ENCODE measurements at regions not wholly inside any gene's neighbourhood (a gene's known extent, or its start where the extent isn't known, plus 50 kb on each side); places are given as distances from the start of the nearest gene placed in this dataset.
A peak's percentile ranks its signal among the peaks of the same experiment; 100 is the strongest.

GRCh38 chr22:48369789-48370507, 1457.7 kb downstream of the BRD1 start (continued):
- TF ChIP-seq ZMAT5 (CRISPR knock-in tag; IDR thresholded peaks at IDR 0.05; ENCODE audit: borderline replicate concordance, low read depth): no peak
- TF ChIP-seq SMAD3 (CRISPR knock-in tag; IDR thresholded peaks at IDR 0.05): no peak
- no peak for TF ChIP-seq NFYC (CRISPR knock-in tag; IDR thresholded peaks at IDR 0.05)
- TF ChIP-seq TOPORS (CRISPR knock-in tag; IDR thresholded peaks at IDR 0.05): no peak
- TF ChIP-seq MAX (IDR thresholded peaks at IDR 0.05): peak; percentile 62; the same call in 1 of the 2 replicates
- TF ChIP-seq ZNF879 (CRISPR knock-in tag; IDR thresholded peaks at IDR 0.05): no peak
- TF ChIP-seq TEAD3 (CRISPR knock-in tag; optimal IDR thresholded peaks at IDR 0.05; ENCODE audit: borderline replicate concordance): no peak
- TF ChIP-seq ZMYM3 (CRISPR knock-in tag; IDR thresholded peaks at IDR 0.05): no peak
- no peak for TF ChIP-seq ZNF451 (CRISPR knock-in tag; IDR thresholded peaks at IDR 0.05)
- TF ChIP-seq TCF12 (IDR thresholded peaks at IDR 0.05): no peak
- no peak for TF ChIP-seq TCF12 (CRISPR knock-in tag; IDR thresholded peaks at IDR 0.05)
- no peak for TF ChIP-seq TBL1XR1 (IDR thresholded peaks at IDR 0.05; ENCODE audit: borderline replicate concordance, low read length, partially characterized antibody)
- TF ChIP-seq THAP7 (CRISPR knock-in tag; IDR thresholded peaks at IDR 0.05): no peak
- TF ChIP-seq HOMEZ (CRISPR knock-in tag; IDR thresholded peaks at IDR 0.05; ENCODE audit: low read depth): no peak
- peak; percentile 65; the same call in 1 of the 2 replicates for TF ChIP-seq ZNF557 (CRISPR knock-in tag; IDR thresholded peaks at IDR 0.05)
- no peak for TF ChIP-seq AKAP8 (CRISPR knock-in tag; IDR thresholded peaks at IDR 0.05)
- TF ChIP-seq, protein P1, sequence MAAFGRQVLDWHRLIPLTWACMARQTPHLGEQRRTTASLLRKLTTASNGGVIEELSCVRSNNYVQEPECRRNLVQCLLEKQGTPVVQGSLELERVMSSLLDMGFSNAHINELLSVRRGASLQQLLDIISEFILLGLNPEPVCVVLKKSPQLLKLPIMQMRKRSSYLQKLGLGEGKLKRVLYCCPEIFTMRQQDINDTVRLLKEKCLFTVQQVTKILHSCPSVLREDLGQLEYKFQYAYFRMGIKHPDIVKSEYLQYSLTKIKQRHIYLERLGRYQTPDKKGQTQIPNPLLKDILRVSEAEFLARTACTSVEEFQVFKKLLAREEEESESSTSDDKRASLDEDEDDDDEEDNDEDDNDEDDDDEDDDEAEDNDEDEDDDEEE (CRISPR knock-in tag; IDR thresholded peaks at IDR 0.05): no peak
- no peak for TF ChIP-seq NCOA5 (CRISPR knock-in tag; IDR thresholded peaks at IDR 0.05)
- TF ChIP-seq MED13 (CRISPR knock-in tag; IDR thresholded peaks at IDR 0.05): no peak
- no peak for TF ChIP-seq SOX6 (IDR thresholded peaks at IDR 0.05)
- TF ChIP-seq SOX6 (CRISPR knock-in tag; IDR thresholded peaks at IDR 0.05): peak; percentile 79
- TF ChIP-seq HNF4A (CRISPR knock-in tag; IDR thresholded peaks at IDR 0.05): peak; percentile 59
- peak; percentile 61; the same call in 1 of the 2 replicates for TF ChIP-seq NCOR1 (IDR thresholded peaks at IDR 0.05; ENCODE audit: borderline replicate concordance, low read length)
- TF ChIP-seq ZBTB8A (CRISPR knock-in tag; IDR thresholded peaks at IDR 0.05; ENCODE audit: borderline replicate concordance, low read depth): no peak
- TF ChIP-seq GATAD2A (CRISPR knock-in tag; IDR thresholded peaks at IDR 0.05): peak; percentile 39; the same call in 1 of the 2 replicates
- no peak for TF ChIP-seq FOXP1 (IDR thresholded peaks at IDR 0.05)
- TF ChIP-seq FOXP1 (CRISPR knock-in tag; IDR thresholded peaks at IDR 0.05): peak; percentile 82
- no peak for TF ChIP-seq ZKSCAN5 (CRISPR knock-in tag; IDR thresholded peaks at IDR 0.05)
- TF ChIP-seq ZNF770 (CRISPR knock-in tag; IDR thresholded peaks at IDR 0.05): 0 out of 2 replicates have a peak, but pooled peaks have one; percentile 19

Data from HepG2 (cell line).